Gastroesophageal sphincter (tissue), 4 donors: ENCODE measurements at regions not wholly inside any gene's neighbourhood (a gene's known extent, or its start where the extent isn't known, plus 50 kb on each side); places are given as distances from the start of the nearest gene placed in this dataset.
A peak's percentile ranks its signal among the peaks of the same experiment; 100 is the strongest.

Source experiments
- ATAC-seq: fragments of 150-250 bp; one replicate; pipeline ENCODE4 v1.9.1; 2016; ENCODE audit warnings: mild to moderate bottlenecking, moderate library complexity
- H3K27ac ChIP-seq, 4 donors: fragments of 200-600 bp; sonication (generic) in 3 of 4; 1 replicate in 3 of 4; 2 replicates in 1 of 4; pipeline ENCODE4 v1.5.1; 2016 to 2019
- H3K27me3 ChIP-seq: fragments of 200-600 bp; sonication (generic); one replicate; pipeline ENCODE4 v1.5.1; 2019
- H3K36me3 ChIP-seq, 2 donors: fragments of 200-600 bp; sonication (generic); one replicate each; pipeline ENCODE4 v1.5.1; 2019; ENCODE audit warnings: control low read depth in 1 of 2
- H3K4me1 ChIP-seq, 3 donors: fragments of 200-600 bp; sonication (generic); 1 replicate in 2 of 3; 2 replicates in 1 of 3; pipeline ENCODE4 v1.5.1; 2016 to 2019; ENCODE audit warnings: control low read depth in 2 of 3
- H3K4me3 ChIP-seq, 2 donors: fragments of 200-600 bp; sonication (generic); one replicate each; pipeline ENCODE4 v1.5.1; 2019; ENCODE audit warnings: mild to moderate bottlenecking in 1 of 2, moderate library complexity in 1 of 2
- H3K9me3 ChIP-seq, 3 donors: fragments of 200-600 bp; sonication (generic); one replicate each; pipeline ENCODE4 v1.5.1; 2017 to 2019; ENCODE audit warnings: control low read depth in 2 of 3
- EP300 ChIP-seq: sonication (generic); formaldehyde crosslinking; IDR thresholded peaks from one replicate; pipeline ENCODE4 v1.6.1; 2017; ENCODE audit warnings: antibody characterized with exemption, mild to moderate bottlenecking
- POLR2A ChIP-seq, 2 donors: fragments of 450-650 bp; IDR thresholded peaks; one replicate each; pipeline ENCODE4 v1.6.1; 2017; ENCODE audit warnings: antibody characterized with exemption in 2 of 2, mild to moderate bottlenecking in 2 of 2, moderate library complexity in 1 of 2
- POLR2AphosphoS5 ChIP-seq: sonication (generic); formaldehyde crosslinking; IDR thresholded peaks from one replicate; pipeline ENCODE4 v1.6.1; 2017; ENCODE audit warnings: antibody characterized with exemption
- WGBS, 2 donors: methylation state at CpG; one replicate each; pipeline ENCODE4 v1.1.5; 2018; ENCODE audit warnings: low coverage in 1 of 2; 5-methylcytosine and 5-hydroxymethylcytosine counted together
- TF ChIP-seq, protein P1 (sequence below), 4 experiments: fragments of 200-600 bp in 2 of 4; fragments of 450-650 bp in 2 of 4; sonication (generic) in 1 of 4; IDR thresholded peaks; one replicate each; pipeline ENCODE4 v1.5.1; 2017 to 2019; ENCODE audit warnings: antibody characterized with exemption in 4 of 4, mild to moderate bottlenecking in 2 of 4, moderate library complexity in 2 of 4

DNA sequence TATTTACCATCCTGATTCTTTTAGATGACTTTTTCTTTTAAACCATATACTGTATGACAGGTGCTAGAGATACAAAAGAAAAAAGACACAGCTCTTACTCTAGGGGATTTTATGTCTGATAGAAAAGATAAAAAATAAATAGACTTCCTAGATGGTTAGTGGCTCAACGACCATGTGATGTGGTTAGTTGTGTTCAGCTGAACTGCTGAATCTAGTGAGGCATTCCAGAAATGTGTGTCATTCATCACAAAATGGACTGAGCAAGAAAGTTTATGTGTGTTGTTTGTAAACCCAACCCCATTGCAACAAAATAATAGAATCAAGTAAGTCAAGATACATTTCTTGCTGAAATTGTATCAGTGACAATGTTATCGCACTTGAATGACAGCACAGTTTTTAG lies 205.8 kb upstream of the LYPLAL1 start:
- Histone ChIP-seq H3K4me3 (no peak overlapping the region), H3K9me3 (peaks cover 0 to 10% (median 0%) of the 10 kb centered on the region in 3 donors), H3K27me3 (no peaks in the 10 kb centered on the region), H3K36me3 (no peaks in the 10 kb centered on the region), H3K4me1 (no peaks in the 10 kb centered on the region), H3K27ac (no peak overlapping the region)
- no peak for ATAC-seq
- WGBS, 2 donors, result 71 to 87% methylated on average over 2 of the region's 2 CpGs
- TF ChIP-seq, protein P1, sequence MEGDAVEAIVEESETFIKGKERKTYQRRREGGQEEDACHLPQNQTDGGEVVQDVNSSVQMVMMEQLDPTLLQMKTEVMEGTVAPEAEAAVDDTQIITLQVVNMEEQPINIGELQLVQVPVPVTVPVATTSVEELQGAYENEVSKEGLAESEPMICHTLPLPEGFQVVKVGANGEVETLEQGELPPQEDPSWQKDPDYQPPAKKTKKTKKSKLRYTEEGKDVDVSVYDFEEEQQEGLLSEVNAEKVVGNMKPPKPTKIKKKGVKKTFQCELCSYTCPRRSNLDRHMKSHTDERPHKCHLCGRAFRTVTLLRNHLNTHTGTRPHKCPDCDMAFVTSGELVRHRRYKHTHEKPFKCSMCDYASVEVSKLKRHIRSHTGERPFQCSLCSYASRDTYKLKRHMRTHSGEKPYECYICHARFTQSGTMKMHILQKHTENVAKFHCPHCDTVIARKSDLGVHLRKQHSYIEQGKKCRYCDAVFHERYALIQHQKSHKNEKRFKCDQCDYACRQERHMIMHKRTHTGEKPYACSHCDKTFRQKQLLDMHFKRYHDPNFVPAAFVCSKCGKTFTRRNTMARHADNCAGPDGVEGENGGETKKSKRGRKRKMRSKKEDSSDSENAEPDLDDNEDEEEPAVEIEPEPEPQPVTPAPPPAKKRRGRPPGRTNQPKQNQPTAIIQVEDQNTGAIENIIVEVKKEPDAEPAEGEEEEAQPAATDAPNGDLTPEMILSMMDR (IDR thresholded peaks at IDR 0.05), result no peak
- TF ChIP-seq POLR2A (IDR thresholded peaks at IDR 0.05) (no peak), EP300 (no peak), POLR2AphosphoS5 (no peak)

DNA sequence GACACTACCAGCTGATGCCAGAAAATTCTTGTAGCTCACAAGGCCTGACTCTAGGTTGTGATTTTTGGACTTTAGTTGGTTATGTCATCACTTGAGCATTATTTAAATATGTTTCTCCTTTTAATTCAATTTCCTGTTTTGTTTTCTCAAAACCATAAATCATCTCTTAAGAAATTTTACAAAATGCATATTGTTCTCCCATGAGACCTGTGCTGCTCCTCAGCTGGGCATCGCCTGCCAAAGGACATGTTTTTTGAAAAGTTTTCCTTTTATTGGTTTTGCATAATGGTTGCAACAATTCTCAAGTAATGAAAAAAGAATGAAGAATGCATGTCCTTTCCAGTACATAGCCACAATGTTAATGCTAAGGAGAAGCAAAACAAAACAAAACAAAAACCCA lies 204.7 kb upstream of the LYPLAL1 start:
- ATAC-seq, result peak; percentile 46
- Histone ChIP-seq H3K4me1 (no peaks in the 10 kb centered on the region), H3K9me3 (peaks cover 0 to 10% (median 0%) of the 10 kb centered on the region in 3 donors), H3K4me3 (no peak overlapping the region), H3K27me3 (no peaks in the 10 kb centered on the region), H3K36me3 (no peaks in the 10 kb centered on the region), H3K27ac (no peak overlapping the region)
- 67 to 80% methylated on average over 1 of the region's 1 CpG for WGBS, 2 donors
- TF ChIP-seq POLR2AphosphoS5, result no peak
- TF ChIP-seq, protein P1 (IDR thresholded peaks at IDR 0.05), result no peak
- TF ChIP-seq EP300, result no peak
- TF ChIP-seq POLR2A (IDR thresholded peaks at IDR 0.05), result no peak

DNA sequence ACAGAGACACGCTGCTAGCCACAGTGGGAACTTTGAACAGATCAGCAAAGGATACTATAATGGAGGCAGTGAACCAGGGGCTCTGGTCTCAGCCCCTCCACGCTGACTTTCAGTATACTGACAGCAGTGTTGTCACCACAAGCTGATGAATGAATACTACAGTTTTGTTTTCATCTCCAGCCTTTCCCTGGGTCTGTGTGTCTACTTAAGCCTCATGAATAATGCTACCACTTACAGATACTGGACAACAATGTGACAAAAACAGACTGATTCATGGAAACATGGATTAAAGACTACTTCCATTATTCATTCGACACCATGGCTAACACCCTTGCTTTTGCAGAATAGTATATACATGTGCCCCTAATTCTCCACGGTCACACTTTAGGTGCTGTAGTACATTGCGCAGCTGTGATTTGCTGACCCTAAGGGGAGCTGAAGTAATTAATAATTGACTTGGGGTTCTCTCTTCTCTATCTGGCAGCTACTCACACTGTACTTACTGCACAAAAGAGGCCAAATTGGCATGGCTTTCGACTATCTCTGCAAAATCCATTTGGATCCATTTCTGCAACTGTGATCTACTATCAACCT lies 203.2 kb upstream of the LYPLAL1 start:
- no peak overlapping the region for H3K27ac ChIP-seq
- no peak for ATAC-seq
- WGBS, 2 donors, result 73 to 74% methylated on average over 6 of the region's 6 CpGs

DNA sequence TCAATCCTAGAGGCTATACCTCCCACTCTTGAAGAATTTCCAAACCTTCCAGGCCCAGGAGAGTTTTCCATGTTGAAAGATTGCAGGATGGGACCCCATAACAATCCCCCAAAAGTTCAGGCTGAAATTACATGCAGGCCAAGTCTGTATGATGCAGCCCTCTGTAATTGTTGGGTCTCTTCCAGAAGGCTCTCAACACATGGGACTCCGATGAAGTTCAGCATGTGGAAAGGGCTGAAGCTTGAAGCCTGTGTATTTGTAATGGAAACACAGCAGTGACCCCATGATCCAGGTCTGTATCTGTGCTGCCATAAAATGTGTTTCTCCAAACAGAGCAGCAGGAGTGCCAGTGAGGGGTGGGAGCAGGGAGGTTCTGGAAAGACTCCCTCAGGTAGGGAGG lies 202.5 kb upstream of the LYPLAL1 start:
- Histone ChIP-seq H3K27ac (no peak overlapping the region), H3K9me3 (peaks cover 0 to 10% (median 0%) of the 10 kb centered on the region in 3 donors), H3K4me3 (no peak overlapping the region), H3K4me1 (no peaks in the 10 kb centered on the region), H3K36me3 (no peaks in the 10 kb centered on the region), H3K27me3 (no peaks in the 10 kb centered on the region)
- no CpG with 5 or more reads among the region's 1 CpG for WGBS, 2 donors
- ATAC-seq, result no peak
- TF ChIP-seq EP300 (no peak), POLR2A (IDR thresholded peaks at IDR 0.05) (no peak), POLR2AphosphoS5 (no peak)
- TF ChIP-seq, protein P1 (IDR thresholded peaks at IDR 0.05), result no peak

More for the DNA sequence above, 203.2 kb upstream of the LYPLAL1 start:
- no peaks in the 10 kb centered on the region for H3K27me3 ChIP-seq
- no peaks in the 10 kb centered on the region for H3K4me1 ChIP-seq
- no peak overlapping the region for H3K4me3 ChIP-seq
- H3K36me3 ChIP-seq, result no peaks in the 10 kb centered on the region
- TF ChIP-seq POLR2AphosphoS5, result no peak
- TF ChIP-seq EP300, result no peak
- no peak for TF ChIP-seq POLR2A (IDR thresholded peaks at IDR 0.05)
- TF ChIP-seq, protein P1 (IDR thresholded peaks at IDR 0.05), result no peak
- peaks cover 0 to 10% (median 0%) of the 10 kb centered on the region in 3 donors for H3K9me3 ChIP-seq

DNA sequence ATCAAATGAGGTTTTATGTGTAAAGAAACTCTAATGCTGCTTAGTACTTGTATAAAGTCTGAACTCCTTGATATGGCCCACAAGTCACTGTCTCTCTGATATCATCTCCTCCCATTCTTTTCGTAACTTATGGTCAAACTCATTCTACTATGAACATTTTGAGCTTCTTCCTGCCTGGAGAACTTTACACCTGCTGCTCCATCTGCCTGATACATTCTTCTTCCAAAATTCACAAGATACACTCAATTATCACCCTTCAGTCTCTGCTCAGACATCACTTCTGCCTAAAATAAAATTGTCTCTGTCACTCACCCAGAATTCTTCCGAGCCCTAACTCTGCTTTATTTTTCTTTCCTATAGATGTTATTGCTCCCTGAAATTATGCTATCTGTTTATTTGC lies 192.8 kb upstream of the LYPLAL1 start:
- no peaks in the 10 kb centered on the region for H3K9me3 ChIP-seq
- H3K27me3 ChIP-seq, result no peaks in the 10 kb centered on the region
- no peak overlapping the region for H3K27ac ChIP-seq
- H3K4me3 ChIP-seq, result no peak overlapping the region
- H3K36me3 ChIP-seq, result no peaks in the 10 kb centered on the region
- no peak for ATAC-seq
- 93% methylated on average over 2 of the region's 2 CpGs for WGBS, 2 donors
- TF ChIP-seq POLR2AphosphoS5 (no peak), POLR2A (IDR thresholded peaks at IDR 0.05) (no peak), EP300 (no peak)
- TF ChIP-seq, protein P1 (IDR thresholded peaks at IDR 0.05), result no peak
- no peaks in the 10 kb centered on the region for H3K4me1 ChIP-seq
